ENCODE measurements at regions not wholly inside any gene's neighbourhood (a gene's known extent, or its start where the extent isn't known, plus 50 kb on each side); places are given as distances from the start of the nearest gene placed in this dataset.

- H3K27ac ChIP-seq (replicated peaks), result no peak overlapping the region
- no peaks in the 10 kb centered on the region for H3K27me3 ChIP-seq (ENCODE audit: insufficient read depth, poor library complexity, severe bottlenecking)
- no peak for DNase-seq (ENCODE audit: low read depth in 1 of 2, low spot score in 1 of 2)
These were observed 57.7 kb upstream of the RPS23 start for GRCh38 chr5:82335806-82336205.

GRCh38 chr5:82334856-82335255 is 56.7 kb upstream of the RPS23 start:
- no peak overlapping the region for H3K4me3 ChIP-seq (replicated peaks; ENCODE audit: insufficient read depth, low read length)
- H3K27me3 ChIP-seq (ENCODE audit: insufficient read depth, poor library complexity, severe bottlenecking), result no peaks in the 10 kb centered on the region
- DNase-seq (ENCODE audit: low read depth in 1 of 2, low spot score in 1 of 2), result no peak
- TF ChIP-seq REST (IDR thresholded peaks at IDR 0.05; ENCODE audit: insufficient replicate concordance, low read depth) (no peak), POLR2AphosphoS5 (IDR thresholded peaks at IDR 0.05; ENCODE audit: low read depth) (no peak), GABPA (IDR thresholded peaks at IDR 0.05; ENCODE audit: low read depth) (no peak), SPI1 (IDR thresholded peaks at IDR 0.05; ENCODE audit: borderline replicate concordance, low read depth) (no peak), CTCF (IDR thresholded peaks at IDR 0.05; ENCODE audit: insufficient read depth, low read length) (no peak)
- H3K27ac ChIP-seq (replicated peaks), result no peak overlapping the region

More at GRCh38 chr5:82335806-82336205, 57.7 kb upstream of the RPS23 start:
- TF ChIP-seq GABPA (IDR thresholded peaks at IDR 0.05; ENCODE audit: low read depth), result no peak
- no peak for TF ChIP-seq POLR2AphosphoS5 (IDR thresholded peaks at IDR 0.05; ENCODE audit: low read depth)
- TF ChIP-seq CTCF (IDR thresholded peaks at IDR 0.05; ENCODE audit: insufficient read depth, low read length), result no peak
- no peak for TF ChIP-seq SPI1 (IDR thresholded peaks at IDR 0.05; ENCODE audit: borderline replicate concordance, low read depth)
- TF ChIP-seq REST (IDR thresholded peaks at IDR 0.05; ENCODE audit: insufficient replicate concordance, low read depth), result no peak
- H3K4me3 ChIP-seq (replicated peaks; ENCODE audit: insufficient read depth, low read length), result no peak overlapping the region

GRCh38 chr5:82334085-82334692 is 56.0 kb upstream of the RPS23 start:
- no peak for TF ChIP-seq SPI1 (IDR thresholded peaks at IDR 0.05; ENCODE audit: borderline replicate concordance, low read depth)
- Histone ChIP-seq H3K27me3 (ENCODE audit: insufficient read depth, poor library complexity, severe bottlenecking) (no peaks in the 10 kb centered on the region), H3K27ac (replicated peaks) (no peak overlapping the region), H3K4me3 (replicated peaks; ENCODE audit: insufficient read depth, low read length) (no peak overlapping the region)
- DNase-seq (ENCODE audit: low read depth in 1 of 2, low spot score in 1 of 2), result no peak

GRCh38 chr5:82332886-82333615 is 54.9 kb upstream of the RPS23 start:
- DNase-seq (ENCODE audit: low read depth in 1 of 2, low spot score in 1 of 2), result no peak
- no peak overlapping the region for H3K27ac ChIP-seq (replicated peaks)
- no peak overlapping the region for H3K4me3 ChIP-seq (replicated peaks; ENCODE audit: insufficient read depth, low read length)
- no peak for TF ChIP-seq REST (IDR thresholded peaks at IDR 0.05; ENCODE audit: insufficient replicate concordance, low read depth)
- TF ChIP-seq CTCF (IDR thresholded peaks at IDR 0.05; ENCODE audit: insufficient read depth, low read length), result no peak
- no peak for TF ChIP-seq POLR2AphosphoS5 (IDR thresholded peaks at IDR 0.05; ENCODE audit: low read depth)
- TF ChIP-seq GABPA (IDR thresholded peaks at IDR 0.05; ENCODE audit: low read depth), result no peak
- H3K27me3 ChIP-seq (ENCODE audit: insufficient read depth, poor library complexity, severe bottlenecking), result no peaks in the 10 kb centered on the region

Measured in HL-60 (cell line).